Erythroblast (primary cell): ENCODE measurements at regions not wholly inside any gene's neighbourhood (a gene's known extent, or its start where the extent isn't known, plus 50 kb on each side); places are given as distances from the start of the nearest gene placed in this dataset.

Experiments used
- DNase-seq, 2 experiments: peaks; one replicate each; lab custom pipeline; 2025; lab: John Stamatoyannopoulos, UW
- GATA1 ChIP-seq: IDR thresholded peaks from 2 replicates; pipeline ENCODE4 v1.6.1; 2011; ENCODE audit warnings: low read depth, mild to moderate bottlenecking, control low read depth, low read length, moderate library complexity
- POLR2A ChIP-seq: IDR thresholded peaks from 2 replicates; pipeline ENCODE4 v1.6.1; 2011; ENCODE audit warnings: mild to moderate bottlenecking, low read length

GRCh38 chr1:22320587-22321344, 130.9 kb upstream of the ZBTB40 start:
- TF ChIP-seq POLR2A = no peak
- TF ChIP-seq GATA1 = no peak
- no peak for DNase-seq

- no peak for DNase-seq
- TF ChIP-seq POLR2A = no peak
- TF ChIP-seq GATA1 = no peak
These were observed 129.7 kb upstream of the ZBTB40 start for GRCh38 chr1:22321917-22322316.

GRCh38 chr1:22323141-22323845, 128.4 kb upstream of the ZBTB40 start:
- no peak for TF ChIP-seq POLR2A
- no peak for TF ChIP-seq GATA1
- no peak for DNase-seq

- no peak for DNase-seq
- TF ChIP-seq GATA1 = no peak
- TF ChIP-seq POLR2A = no peak
These were observed 127.7 kb upstream of the ZBTB40 start for GRCh38 chr1:22323846-22324504.

GRCh38 chr1:22325531-22326371, 125.9 kb upstream of the ZBTB40 start:
- no peak for TF ChIP-seq GATA1
- no peak for TF ChIP-seq POLR2A
- no peak for DNase-seq

GRCh38 chr1:22326372-22326915, 125.2 kb upstream of the ZBTB40 start:
- no peak for DNase-seq
- TF ChIP-seq GATA1 (no peak), POLR2A (no peak)

- no peak for DNase-seq
- TF ChIP-seq GATA1 (no peak), POLR2A (no peak)
These were observed 124.7 kb upstream of the ZBTB40 start for GRCh38 chr1:22326931-22327330.

- DNase-seq = no peak
- TF ChIP-seq POLR2A (no peak), GATA1 (no peak)
These were observed 124.2 kb upstream of the ZBTB40 start for GRCh38 chr1:22327411-22327810.

- no peak for TF ChIP-seq POLR2A
- no peak for DNase-seq
These were observed 123.1 kb upstream of the ZBTB40 start for GRCh38 chr1:22328331-22329147.

GRCh38 chr1:22329148-22329515, 122.5 kb upstream of the ZBTB40 start:
- no peak for DNase-seq
- TF ChIP-seq GATA1 = no peak
- TF ChIP-seq POLR2A = no peak

GRCh38 chr1:22330092-22330759, 121.4 kb upstream of the ZBTB40 start:
- TF ChIP-seq GATA1 = no peak
- TF ChIP-seq POLR2A = no peak

GRCh38 chr1:22330760-22331119, 120.9 kb upstream of the ZBTB40 start:
- DNase-seq = no peak
- TF ChIP-seq POLR2A (no peak), GATA1 (no peak)

More at GRCh38 chr1:22330092-22330759, 121.4 kb upstream of the ZBTB40 start:
- no peak for DNase-seq
